ENCODE measurements at regions not wholly inside any gene's neighbourhood (a gene's known extent, or its start where the extent isn't known, plus 50 kb on each side); places are given as distances from the start of the nearest gene placed in this dataset.

- DNase-seq (ENCODE audit: insufficient read length, low spot score) (no peak), FAIRE-seq (no peak)
- TF ChIP-seq SPI1 (IDR thresholded peaks at IDR 0.05; ENCODE audit: low read depth, low read length): no peak
- TF ChIP-seq POLR2AphosphoS5 (IDR thresholded peaks at IDR 0.05; ENCODE audit: low read depth, low read length): no peak
- no peak for TF ChIP-seq TAF1 (IDR thresholded peaks at IDR 0.05; ENCODE audit: low read depth, low read length)
- no peak for TF ChIP-seq POLR2A (IDR thresholded peaks at IDR 0.05; ENCODE audit: low read depth, low read length)
- no peak for TF ChIP-seq PAX5 (IDR thresholded peaks at IDR 0.05; ENCODE audit: insufficient read depth, low read length, severe bottlenecking)
- TF ChIP-seq POU2F2 (IDR thresholded peaks at IDR 0.05; ENCODE audit: low read depth, low read length): no peak
These were observed 98.1 kb upstream of the NAMPT start for GRCh38 chr7:106382929-106383328.

GRCh38 chr7:106382129-106382528 is 97.3 kb upstream of the NAMPT start:
- no peak for TF ChIP-seq POU2F2 (IDR thresholded peaks at IDR 0.05; ENCODE audit: low read depth, low read length)
- no peak for TF ChIP-seq SPI1 (IDR thresholded peaks at IDR 0.05; ENCODE audit: low read depth, low read length)
- no peak for TF ChIP-seq PAX5 (IDR thresholded peaks at IDR 0.05; ENCODE audit: insufficient read depth, low read length, severe bottlenecking)
- TF ChIP-seq POLR2AphosphoS5 (IDR thresholded peaks at IDR 0.05; ENCODE audit: low read depth, low read length): no peak
- no peak for TF ChIP-seq POLR2A (IDR thresholded peaks at IDR 0.05; ENCODE audit: low read depth, low read length)
- no peak for TF ChIP-seq TAF1 (IDR thresholded peaks at IDR 0.05; ENCODE audit: low read depth, low read length)
- FAIRE-seq: no peak
- DNase-seq (ENCODE audit: insufficient read length, low spot score): no peak

DNA sequence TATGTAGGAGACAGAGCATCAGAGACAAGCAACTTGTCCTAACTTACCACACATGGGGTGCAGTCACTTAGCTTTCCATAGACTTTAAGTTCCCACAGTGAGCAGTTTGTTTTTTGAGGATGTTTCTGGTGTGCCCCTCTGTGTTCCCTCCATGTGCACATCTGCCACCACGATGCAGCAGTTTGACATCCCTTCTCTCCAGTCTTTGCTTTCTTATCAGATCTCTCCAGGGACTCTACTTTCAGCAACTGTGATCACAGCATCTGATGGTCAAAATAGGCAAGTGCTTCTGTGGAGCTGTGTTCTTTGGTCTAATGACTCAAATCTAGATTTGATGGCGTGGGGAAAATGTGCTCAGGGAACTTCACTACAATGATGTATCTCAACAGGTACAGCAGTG is 96.5 kb upstream of the NAMPT start:
- DNase-seq (ENCODE audit: insufficient read length, low spot score) (no peak), FAIRE-seq (no peak)
- TF ChIP-seq PAX5 (IDR thresholded peaks at IDR 0.05; ENCODE audit: insufficient read depth, low read length, severe bottlenecking) (no peak), POLR2A (IDR thresholded peaks at IDR 0.05; ENCODE audit: low read depth, low read length) (no peak), POLR2AphosphoS5 (IDR thresholded peaks at IDR 0.05; ENCODE audit: low read depth, low read length) (no peak), POU2F2 (IDR thresholded peaks at IDR 0.05; ENCODE audit: low read depth, low read length) (no peak), SPI1 (IDR thresholded peaks at IDR 0.05; ENCODE audit: low read depth, low read length) (no peak), TAF1 (IDR thresholded peaks at IDR 0.05; ENCODE audit: low read depth, low read length) (no peak)

DNA sequence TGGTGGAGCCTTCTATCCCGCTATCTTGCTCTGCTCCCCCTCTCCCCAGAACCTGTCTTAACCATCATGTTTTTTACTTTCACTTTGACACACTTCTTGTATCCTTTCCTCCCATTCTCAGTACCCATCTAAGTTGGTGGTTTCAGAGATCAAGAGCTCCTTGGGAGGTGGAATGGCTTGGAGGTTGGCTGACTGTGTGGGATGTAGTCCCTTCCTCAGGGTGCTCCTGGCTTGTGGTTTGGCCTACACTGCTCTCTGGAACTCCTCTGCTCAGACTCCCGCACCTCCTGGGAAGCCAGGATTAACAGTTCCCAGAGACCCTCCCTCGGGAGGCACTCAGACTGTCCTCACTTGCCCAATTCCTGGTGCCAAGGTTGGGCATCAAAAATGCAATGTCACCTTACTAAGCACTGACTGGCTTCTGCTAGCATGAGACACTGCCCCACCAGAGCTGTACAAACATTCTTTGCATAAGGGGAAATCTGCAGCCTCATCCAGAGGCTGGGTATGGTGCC is 93.1 kb upstream of the NAMPT start:
- DNase-seq (ENCODE audit: insufficient read length, low spot score): no peak
- TF ChIP-seq PAX5 (IDR thresholded peaks at IDR 0.05; ENCODE audit: insufficient read depth, low read length, severe bottlenecking) (no peak), TAF1 (IDR thresholded peaks at IDR 0.05; ENCODE audit: low read depth, low read length) (no peak), SPI1 (IDR thresholded peaks at IDR 0.05; ENCODE audit: low read depth, low read length) (no peak), POLR2AphosphoS5 (IDR thresholded peaks at IDR 0.05; ENCODE audit: low read depth, low read length) (no peak), POU2F2 (IDR thresholded peaks at IDR 0.05; ENCODE audit: low read depth, low read length) (no peak), POLR2A (IDR thresholded peaks at IDR 0.05; ENCODE audit: low read depth, low read length) (no peak)
- FAIRE-seq: peak; percentile 23

DNA sequence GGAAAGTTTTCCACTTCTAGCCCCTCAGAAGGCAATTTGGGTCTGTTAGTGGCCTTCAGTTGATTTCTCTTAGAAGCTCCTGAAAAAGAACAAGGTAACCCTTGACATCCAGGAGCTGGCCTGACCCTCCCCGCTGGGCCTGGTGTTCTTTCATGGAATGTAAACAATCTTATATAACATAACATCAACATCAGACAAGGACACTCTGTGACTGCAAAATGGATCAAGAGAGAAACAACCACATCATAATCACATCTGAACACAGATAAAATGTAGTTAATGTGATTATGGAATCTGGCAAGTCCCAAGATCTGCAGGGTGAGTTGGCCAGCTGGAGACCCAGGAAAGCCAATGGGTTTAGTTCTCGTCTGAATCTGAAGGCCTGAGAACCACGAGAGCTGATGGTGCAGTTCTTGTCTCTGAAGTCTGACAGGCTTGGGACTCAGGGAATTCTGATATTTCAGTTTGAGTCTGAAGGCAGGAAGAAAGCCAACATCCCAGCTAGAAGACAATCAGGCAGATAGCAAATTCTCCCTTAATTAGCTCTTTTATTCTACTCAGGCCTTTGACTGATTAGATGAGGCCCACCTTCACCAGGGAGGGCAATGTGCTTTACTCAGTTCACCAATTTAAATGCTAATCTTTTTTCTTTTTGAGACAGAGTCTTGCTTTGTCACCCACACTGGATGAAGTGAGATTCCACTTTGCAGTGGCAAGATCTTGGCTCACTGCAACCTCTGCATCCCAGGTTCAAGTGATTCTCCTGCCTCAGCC is 91.4 kb upstream of the NAMPT start:
- TF ChIP-seq POLR2A (IDR thresholded peaks at IDR 0.05; ENCODE audit: low read depth, low read length) (no peak), TAF1 (IDR thresholded peaks at IDR 0.05; ENCODE audit: low read depth, low read length) (no peak), SPI1 (IDR thresholded peaks at IDR 0.05; ENCODE audit: low read depth, low read length) (no peak)
- peak; percentile 48 for FAIRE-seq
- no peak for DNase-seq (ENCODE audit: insufficient read length, low spot score)

- FAIRE-seq (no peak), DNase-seq (ENCODE audit: insufficient read length, low spot score) (no peak)
- TF ChIP-seq POLR2A (IDR thresholded peaks at IDR 0.05; ENCODE audit: low read depth, low read length) (no peak), POLR2AphosphoS5 (IDR thresholded peaks at IDR 0.05; ENCODE audit: low read depth, low read length) (no peak)
These were observed 90.7 kb upstream of the NAMPT start for GRCh38 chr7:106375499-106375898.

DNA sequence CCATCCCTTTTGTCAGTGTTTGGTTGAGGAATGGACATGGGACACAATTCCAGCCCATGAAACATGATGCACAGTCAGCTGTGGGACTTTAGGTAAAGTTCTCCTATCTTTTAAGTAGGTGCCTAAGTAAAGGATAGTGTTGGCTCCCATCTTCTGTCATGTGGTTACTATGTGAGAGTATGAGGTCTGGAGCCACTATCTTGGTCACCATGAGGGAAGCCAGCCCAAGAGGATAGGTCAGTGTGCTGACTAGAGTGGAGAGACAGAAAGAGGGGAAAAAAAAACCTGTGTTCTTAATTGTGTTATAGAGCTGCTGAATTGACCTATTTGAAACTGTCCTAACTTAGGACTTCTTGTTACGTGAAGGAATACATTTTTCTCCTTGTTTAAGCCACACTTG is 89.7 kb upstream of the NAMPT start:
- FAIRE-seq: no peak
- no peak for DNase-seq (ENCODE audit: insufficient read length, low spot score)
- no peak for TF ChIP-seq PAX5 (IDR thresholded peaks at IDR 0.05; ENCODE audit: insufficient read depth, low read length, severe bottlenecking)
- no peak for TF ChIP-seq TAF1 (IDR thresholded peaks at IDR 0.05; ENCODE audit: low read depth, low read length)
- TF ChIP-seq POU2F2 (IDR thresholded peaks at IDR 0.05; ENCODE audit: low read depth, low read length): no peak
- no peak for TF ChIP-seq POLR2A (IDR thresholded peaks at IDR 0.05; ENCODE audit: low read depth, low read length)
- no peak for TF ChIP-seq SPI1 (IDR thresholded peaks at IDR 0.05; ENCODE audit: low read depth, low read length)
- TF ChIP-seq POLR2AphosphoS5 (IDR thresholded peaks at IDR 0.05; ENCODE audit: low read depth, low read length): no peak

DNA sequence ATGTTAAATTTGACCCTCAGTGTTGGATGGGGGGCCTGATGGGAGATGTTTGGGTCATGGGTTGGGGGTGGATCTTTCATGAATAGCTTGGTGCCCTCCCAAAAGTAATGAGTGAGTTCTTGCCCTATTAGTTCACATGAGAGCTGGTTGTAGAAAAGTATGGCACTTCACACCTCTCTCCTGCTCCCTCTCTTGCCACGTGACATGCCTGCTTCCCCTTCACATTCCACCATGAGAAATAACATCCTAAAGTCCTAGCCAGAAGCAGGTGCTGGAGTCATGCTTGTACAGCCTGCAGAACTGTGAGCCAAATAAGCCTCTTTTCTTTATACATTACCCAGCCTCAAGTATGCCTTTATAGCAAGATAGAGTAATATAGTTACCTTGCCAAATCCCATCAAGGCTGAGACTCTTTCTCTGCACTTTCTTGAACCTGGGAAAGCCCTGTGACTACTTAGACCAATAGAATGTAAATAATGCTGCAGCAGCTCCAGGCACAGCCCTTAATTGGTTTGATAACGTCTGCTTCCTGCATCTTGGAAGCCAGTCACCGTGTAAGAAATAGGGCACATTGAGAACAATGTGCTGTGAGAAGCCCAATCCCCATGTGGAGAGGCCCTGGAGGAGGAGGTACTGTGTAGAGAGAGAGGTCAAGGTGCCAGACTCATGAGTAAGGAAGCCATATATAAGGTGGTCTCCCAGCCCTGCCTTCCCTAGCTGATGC is 88.0 kb upstream of the NAMPT start:
- TF ChIP-seq SPI1 (IDR thresholded peaks at IDR 0.05; ENCODE audit: low read depth, low read length) (no peak), POLR2A (IDR thresholded peaks at IDR 0.05; ENCODE audit: low read depth, low read length) (no peak), PAX5 (IDR thresholded peaks at IDR 0.05; ENCODE audit: insufficient read depth, low read length, severe bottlenecking) (no peak), POLR2AphosphoS5 (IDR thresholded peaks at IDR 0.05; ENCODE audit: low read depth, low read length) (no peak), POU2F2 (IDR thresholded peaks at IDR 0.05; ENCODE audit: low read depth, low read length) (no peak), TAF1 (IDR thresholded peaks at IDR 0.05; ENCODE audit: low read depth, low read length) (no peak)
- no peak for FAIRE-seq
- DNase-seq (ENCODE audit: insufficient read length, low spot score): no peak

- FAIRE-seq (no peak), DNase-seq (ENCODE audit: insufficient read length, low spot score) (no peak)
- no peak for TF ChIP-seq POU2F2 (IDR thresholded peaks at IDR 0.05; ENCODE audit: low read depth, low read length)
- TF ChIP-seq SPI1 (IDR thresholded peaks at IDR 0.05; ENCODE audit: low read depth, low read length): no peak
- no peak for TF ChIP-seq PAX5 (IDR thresholded peaks at IDR 0.05; ENCODE audit: insufficient read depth, low read length, severe bottlenecking)
- TF ChIP-seq TAF1 (IDR thresholded peaks at IDR 0.05; ENCODE audit: low read depth, low read length): no peak
- TF ChIP-seq POLR2A (IDR thresholded peaks at IDR 0.05; ENCODE audit: low read depth, low read length): no peak
- no peak for TF ChIP-seq POLR2AphosphoS5 (IDR thresholded peaks at IDR 0.05; ENCODE audit: low read depth, low read length)
These were observed 87.3 kb upstream of the NAMPT start for GRCh38 chr7:106372126-106372525.

All from GM12891 (cell line).